LNCaP clone FGC (cell line): ENCODE measurements at regions not wholly inside any gene's neighbourhood (a gene's known extent, or its start where the extent isn't known, plus 50 kb on each side); places are given as distances from the start of the nearest gene placed in this dataset.

Experiments
- DNase-seq: peaks from one replicate; pipeline ENCODE4 v3.0.0-alpha.2; 2011; ENCODE audit warnings: low read depth
- H3K4me3 ChIP-seq: 2 replicates; pipeline ENCODE4 v1.5.1; 2011; ENCODE audit warnings: mild to moderate bottlenecking, low read depth, low read length, control low read depth
- CTCF ChIP-seq: IDR thresholded peaks from 2 replicates; pipeline ENCODE4 v1.5.1; 2012; ENCODE audit warnings: mild to moderate bottlenecking; ENCODE audit not compliant: control insufficient read depth, insufficient read depth; ENCODE audit errors: extremely low read depth

- TF ChIP-seq CTCF = no peak
- H3K4me3 ChIP-seq = no peak overlapping the region
- peak; percentile 21 for DNase-seq
These were observed 116.3 kb upstream of the C1GALT1C1 start for GRCh38 chrX:120746153-120746552.

- DNase-seq = no peak
- no peak overlapping the region for H3K4me3 ChIP-seq
- TF ChIP-seq CTCF = no peak
These were observed 113.3 kb upstream of the C1GALT1C1 start for GRCh38 chrX:120742946-120743665.

DNA sequence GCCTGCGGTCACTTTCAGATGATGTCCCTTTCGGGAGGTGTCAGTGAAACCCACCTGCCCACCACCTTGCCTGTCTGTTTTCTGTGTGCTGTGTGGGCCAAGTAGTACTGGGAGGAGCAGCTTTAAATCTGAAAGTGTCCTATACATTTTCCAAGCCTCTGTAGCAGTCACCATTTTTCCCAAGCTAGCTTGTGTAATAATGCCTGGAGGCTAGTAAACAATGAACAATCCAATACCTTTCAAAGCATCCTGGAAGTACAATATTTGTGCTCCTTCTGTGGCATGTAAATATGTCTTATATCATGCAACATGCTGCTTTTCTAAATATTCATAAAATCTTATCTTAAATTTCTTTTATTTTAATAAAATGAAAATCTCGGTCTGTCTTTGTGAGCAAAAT is 111.6 kb upstream of the C1GALT1C1 start:
- no peak for TF ChIP-seq CTCF
- H3K4me3 ChIP-seq = no peak overlapping the region
- no peak for DNase-seq

DNA sequence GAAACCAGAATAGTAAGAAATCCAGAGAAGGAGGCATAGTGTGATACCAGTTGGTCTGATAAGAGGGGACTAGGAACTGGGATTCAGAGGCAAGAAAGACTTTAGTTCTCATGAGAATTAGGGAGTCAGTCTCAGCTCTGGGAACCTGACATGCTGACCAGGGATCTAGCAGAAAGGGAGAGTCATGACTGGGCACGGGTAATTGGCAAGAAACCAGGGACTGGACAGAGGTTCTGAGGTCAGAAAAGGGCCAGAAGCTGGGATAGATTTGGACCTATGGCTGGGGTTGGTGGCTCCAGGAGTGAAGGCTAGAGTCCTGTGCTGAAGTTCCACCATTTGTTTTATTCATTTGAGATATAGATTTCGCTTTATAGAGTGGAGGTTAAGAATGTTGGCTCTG is 110.2 kb upstream of the C1GALT1C1 start:
- DNase-seq = no peak
- no peak overlapping the region for H3K4me3 ChIP-seq
- no peak for TF ChIP-seq CTCF

DNA sequence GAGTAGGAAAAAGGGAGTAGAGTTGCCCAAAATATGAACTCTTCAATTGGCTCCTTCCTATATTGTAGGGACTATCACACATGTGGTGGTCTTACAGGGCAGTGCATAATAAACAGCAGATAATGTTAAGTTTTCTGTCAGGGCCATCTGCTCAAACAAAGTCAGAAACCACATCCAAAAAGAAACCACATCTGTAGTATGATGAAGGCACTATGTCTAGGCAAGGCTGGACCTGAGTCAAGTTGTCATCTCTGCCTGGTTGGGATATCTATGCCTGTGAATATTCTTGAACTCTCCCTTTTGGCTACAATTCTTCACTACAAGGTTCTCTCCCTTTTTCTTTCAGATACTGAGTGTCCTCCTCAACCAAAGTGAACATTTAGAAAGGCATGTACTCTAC is 109.4 kb upstream of the C1GALT1C1 start:
- no peak for DNase-seq
- H3K4me3 ChIP-seq = no peak overlapping the region
- TF ChIP-seq CTCF = no peak

GRCh38 chrX:120736989-120737388 is 107.1 kb upstream of the C1GALT1C1 start:
- TF ChIP-seq CTCF = no peak
- no peak overlapping the region for H3K4me3 ChIP-seq
- DNase-seq = no peak

GRCh38 chrX:120735966-120736365 is 106.1 kb upstream of the C1GALT1C1 start:
- H3K4me3 ChIP-seq = no peak overlapping the region
- no peak for DNase-seq
- TF ChIP-seq CTCF = no peak
